Activated effector memory CD4-positive, alpha-beta T cell treated with anti-CD3 and anti-CD28 coated beads, Interleukin-2, amount 50 U/mL, for 16 hours (primary cell): ENCODE measurements at regions not wholly inside any gene's neighbourhood (a gene's known extent, or its start where the extent isn't known, plus 50 kb on each side); places are given as distances from the start of the nearest gene placed in this dataset.

ENCODE experiments used
- DNase-seq: peaks from one replicate; pipeline ENCODE4 v3.0.0-alpha.2; 2020

GRCh38 chr15:46329876-46330275 lies 695.0 kb downstream of the SQOR start:
- DNase-seq, result no peak

GRCh38 chr15:46331546-46331945 lies 696.7 kb downstream of the SQOR start:
- DNase-seq, result no peak

DNA sequence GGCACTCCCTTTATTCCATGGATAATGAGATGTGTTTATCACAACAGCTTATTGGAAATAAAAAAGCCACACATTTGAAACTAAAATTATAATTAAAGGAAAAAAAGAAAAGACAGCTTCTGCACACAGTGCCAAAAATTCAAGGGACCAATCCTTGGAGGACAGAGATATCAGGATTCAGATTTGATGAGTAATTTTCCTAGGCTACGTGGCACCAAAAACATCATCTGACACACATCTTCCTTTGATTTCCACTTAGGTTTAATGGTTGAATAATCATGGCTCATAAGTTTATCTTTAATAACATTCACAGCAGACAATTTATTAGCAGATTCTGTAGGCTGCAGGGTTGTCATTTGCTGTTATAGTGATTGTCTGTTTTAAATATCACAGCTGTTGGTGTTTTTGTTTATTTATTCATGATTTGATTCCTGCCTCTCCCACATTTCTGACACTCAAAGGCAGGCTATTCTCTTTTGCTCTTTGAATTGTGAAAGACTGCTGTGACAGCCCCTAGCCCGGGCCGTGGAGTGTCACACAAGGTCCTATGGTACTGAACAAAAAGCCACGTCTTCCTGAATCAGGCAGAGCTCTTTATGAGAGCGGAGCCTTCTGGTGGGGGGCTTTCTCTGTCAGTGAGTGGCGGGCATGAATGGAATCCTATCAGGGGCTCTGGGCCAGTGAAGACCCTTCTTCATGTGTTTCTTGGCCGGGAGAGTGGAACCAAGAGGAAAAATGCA lies 708.5 kb downstream of the SQOR start:
- no peak for DNase-seq

DNA sequence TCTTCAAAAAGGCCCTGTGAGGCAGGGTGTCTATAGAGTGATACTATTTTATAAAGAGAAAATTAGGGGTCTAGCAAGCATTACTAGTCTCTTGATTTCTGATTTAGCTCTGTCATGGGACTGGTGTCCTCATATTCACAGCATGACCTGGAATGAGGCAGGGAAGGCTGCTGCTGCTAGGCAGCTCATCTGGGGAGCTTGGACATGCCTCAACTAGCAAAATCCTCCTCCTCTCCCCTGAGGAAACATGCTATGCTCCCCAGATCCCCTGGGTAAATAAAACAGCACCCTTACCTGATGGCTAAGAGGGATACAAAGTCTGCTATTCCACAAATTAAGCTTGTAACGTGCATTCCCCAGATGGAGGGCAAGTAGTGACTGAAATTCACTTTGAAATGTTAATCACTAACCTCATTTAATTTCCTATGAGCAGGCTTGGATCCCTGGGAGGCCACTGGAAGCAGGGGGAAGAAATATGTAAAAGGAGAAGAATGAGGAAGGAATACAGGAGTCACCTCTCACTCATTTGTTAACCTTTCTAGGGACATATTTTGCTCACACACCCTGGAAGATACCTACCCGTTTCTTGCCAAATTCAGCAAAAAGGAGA lies 709.4 kb downstream of the SQOR start:
- DNase-seq, result no peak

GRCh38 chr15:46344915-46345314 lies 710.1 kb downstream of the SQOR start:
- no peak for DNase-seq

GRCh38 chr15:46354443-46354842 lies 719.6 kb downstream of the SQOR start:
- no peak for DNase-seq

- no peak for DNase-seq
Measured at GRCh38 chr15:46365572-46365971, 730.7 kb downstream of the SQOR start.

- no peak for DNase-seq
Measured at GRCh38 chr15:46366360-46367007, 731.7 kb downstream of the SQOR start.

DNA sequence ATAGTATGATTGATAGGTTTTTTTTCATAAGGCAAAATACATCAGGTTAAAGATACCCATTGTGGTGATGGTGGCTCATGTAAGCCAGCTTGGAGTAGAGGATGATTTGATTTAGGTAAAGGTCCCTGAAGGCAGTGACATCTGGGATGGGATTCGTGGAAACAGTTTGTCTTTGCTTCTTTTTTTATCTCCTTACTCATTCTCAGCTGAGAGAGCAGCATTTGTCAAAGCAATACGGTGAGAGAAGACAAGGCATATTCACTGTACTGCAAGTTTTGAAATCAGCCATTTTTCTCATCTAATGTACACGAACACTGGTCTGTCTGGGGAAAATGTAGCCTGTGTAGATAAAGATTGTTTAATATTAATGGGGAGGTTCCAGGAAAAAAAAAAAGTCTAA lies 749.1 kb downstream of the SQOR start:
- no peak for DNase-seq

GRCh38 chr15:46386356-46386755 lies 751.5 kb downstream of the SQOR start:
- no peak for DNase-seq

- no peak for DNase-seq
Measured at GRCh38 chr15:46389739-46390138, 754.9 kb downstream of the SQOR start.

DNA sequence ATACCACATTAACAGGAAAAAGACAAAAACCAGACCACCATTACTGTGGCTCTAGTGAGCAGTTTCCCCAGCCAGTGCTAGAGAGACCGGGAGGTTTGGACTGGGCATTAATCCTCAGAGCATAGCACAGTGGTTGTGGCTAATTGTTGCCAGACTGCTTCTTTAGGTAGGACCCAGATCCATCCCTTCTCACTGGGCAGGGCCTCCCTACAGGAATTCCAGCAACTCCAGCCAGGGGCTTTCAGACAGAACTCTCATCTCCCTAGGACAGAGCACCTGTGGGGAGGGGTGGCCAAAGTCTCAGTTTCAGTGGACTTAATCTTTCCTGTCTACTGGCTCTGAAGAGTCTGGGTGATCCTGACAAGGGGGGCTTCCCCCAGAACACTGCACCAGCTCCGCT lies 759.6 kb downstream of the SQOR start:
- DNase-seq, result no peak

- DNase-seq, result no peak
Measured at GRCh38 chr15:46408312-46408711, 773.5 kb downstream of the SQOR start.

GRCh38 chr15:46409841-46410301 lies 775.0 kb downstream of the SQOR start:
- DNase-seq, result no peak

GRCh38 chr15:46410705-46411104 lies 775.9 kb downstream of the SQOR start:
- DNase-seq, result no peak

DNA sequence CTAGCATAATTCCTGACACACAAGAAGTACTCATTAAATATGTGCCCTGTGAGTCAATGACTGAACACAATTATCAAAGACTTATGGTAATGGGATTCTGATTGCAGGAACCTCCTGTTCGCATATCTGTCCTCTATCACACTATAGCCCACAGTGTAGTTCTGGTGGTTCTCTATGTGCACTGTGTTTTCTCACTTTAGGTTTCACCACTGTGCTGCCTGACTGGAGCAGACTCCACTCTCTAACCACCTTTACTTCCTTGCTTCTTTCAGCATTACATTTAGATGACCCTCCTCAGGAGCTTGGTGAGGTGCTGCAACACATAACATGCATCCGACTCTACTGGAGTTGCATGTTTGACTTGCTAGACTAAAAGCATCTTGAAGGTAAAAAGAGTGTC lies 777.1 kb downstream of the SQOR start:
- no peak for DNase-seq

GRCh38 chr15:46413799-46414198 lies 779.0 kb downstream of the SQOR start:
- no peak for DNase-seq

DNA sequence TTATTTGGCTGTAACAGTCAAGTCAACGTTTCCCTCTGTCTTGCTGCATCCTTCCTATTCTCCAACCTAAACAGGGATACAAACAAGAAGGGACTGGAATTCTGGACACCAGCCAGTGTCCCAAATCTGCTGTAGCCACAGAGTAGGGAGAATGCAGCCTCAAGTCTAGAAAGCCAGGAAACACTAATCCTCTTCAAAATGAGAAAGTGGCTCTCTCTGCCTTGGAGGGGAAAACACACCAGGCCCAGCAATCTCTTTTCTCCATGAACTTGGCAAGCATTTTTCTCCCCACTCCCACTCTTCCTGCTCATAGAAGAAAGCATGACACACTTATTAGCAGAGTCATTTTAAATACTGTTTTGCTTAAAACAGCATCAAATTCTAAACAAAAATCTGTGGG lies 781.7 kb downstream of the SQOR start:
- no peak for DNase-seq

- DNase-seq, result no peak
Measured at GRCh38 chr15:46420990-46421389, 786.2 kb downstream of the SQOR start.

DNA sequence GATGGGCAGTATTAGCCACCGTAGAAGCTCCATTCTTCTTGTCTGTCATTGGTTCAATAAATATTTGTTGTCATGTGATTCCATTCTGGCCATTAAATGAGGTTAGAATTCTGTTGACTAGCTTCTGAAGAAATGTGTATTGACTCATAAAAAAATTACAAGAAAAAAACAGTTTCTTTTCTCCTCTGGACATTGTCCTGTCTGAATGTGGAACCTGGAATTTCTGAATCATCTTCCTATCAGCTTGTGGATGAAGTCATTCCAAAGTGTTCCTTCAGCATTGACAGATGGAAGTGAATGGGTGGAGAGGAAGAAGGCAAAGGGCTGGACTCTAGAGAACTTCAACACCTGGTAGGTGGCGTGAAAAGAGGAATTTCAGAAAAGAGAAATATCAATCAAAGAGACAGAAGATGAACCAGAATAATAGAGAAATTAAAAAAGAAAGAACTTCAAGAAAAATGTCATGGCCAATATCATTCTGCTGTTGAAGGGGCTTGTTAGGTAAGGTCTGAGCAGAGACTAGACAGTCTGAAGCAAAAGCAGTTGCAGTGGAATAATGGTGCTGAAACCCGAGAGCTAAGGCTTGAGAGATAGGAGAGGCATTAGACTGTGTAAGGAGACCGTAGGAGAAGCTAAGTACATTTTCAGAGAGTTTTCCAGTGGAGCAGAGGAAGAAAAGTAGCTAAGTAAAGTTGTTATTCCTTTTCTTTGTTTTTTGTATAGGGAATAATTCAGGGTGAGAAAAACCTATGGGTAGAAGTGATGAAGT lies 806.6 kb downstream of the SQOR start:
- no peak for DNase-seq

DNA sequence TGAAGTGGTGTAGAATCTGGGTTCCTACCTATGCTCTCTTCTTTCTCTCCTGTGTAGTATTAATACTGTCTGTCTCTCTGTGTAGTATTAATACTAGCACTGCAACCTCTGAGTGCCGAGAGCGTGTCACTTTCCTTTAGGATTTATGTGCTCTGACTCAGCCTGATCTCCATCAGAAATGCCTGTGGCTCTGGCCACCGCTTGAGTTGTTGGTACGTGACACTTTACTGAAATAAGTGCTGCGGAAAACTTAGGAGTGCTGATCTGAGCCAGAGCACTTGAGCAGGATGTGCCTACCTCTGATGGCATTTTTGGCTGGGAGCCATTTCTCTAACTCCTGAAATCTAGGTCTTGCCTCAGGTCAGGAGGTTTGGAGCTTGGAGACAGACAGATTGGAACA lies 807.4 kb downstream of the SQOR start:
- no peak for DNase-seq

GRCh38 chr15:46442901-46443590 lies 808.2 kb downstream of the SQOR start:
- DNase-seq, result no peak
